ENCODE measurements at regions not wholly inside any gene's neighbourhood (a gene's known extent, or its start where the extent isn't known, plus 50 kb on each side); places are given as distances from the start of the nearest gene placed in this dataset.

DNA sequence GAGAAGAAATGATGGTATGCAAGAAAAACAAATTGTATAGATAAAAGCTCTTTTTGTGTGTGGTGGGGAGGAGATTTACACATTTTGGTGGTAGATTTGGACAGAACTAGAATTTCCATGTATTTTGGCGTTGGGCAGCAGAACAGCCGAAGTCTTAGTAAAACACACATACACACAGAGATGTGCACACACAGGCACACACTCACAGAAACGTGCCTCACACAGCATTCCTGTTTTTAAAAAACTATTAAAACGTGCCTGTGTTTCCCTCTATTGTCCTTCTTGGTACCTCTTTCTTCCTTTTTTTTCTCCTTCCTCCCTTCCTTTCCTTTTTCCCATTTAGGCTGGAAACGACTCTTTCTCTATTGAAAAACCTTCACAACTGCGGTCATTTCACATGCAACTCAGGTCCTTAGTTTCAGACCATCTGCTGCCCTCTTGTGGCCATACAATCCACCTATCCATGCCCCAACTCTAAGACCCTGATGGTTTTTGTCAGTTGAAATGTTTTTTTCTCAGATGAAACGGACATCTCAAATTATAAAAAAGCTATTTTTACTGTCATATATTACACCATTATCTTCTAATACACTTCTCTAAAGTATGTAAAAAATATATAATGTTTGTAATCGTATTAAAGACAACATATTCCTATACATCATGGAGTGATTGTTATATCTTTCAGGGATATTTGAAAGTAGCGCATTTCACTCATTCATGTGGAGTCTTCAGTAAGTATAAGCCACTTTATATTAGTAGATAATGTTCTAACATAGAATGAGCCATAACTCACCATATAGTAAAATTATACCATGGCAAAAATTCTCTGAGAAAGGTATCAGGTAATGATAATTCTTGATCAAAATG is 386.7 kb upstream of the NOVA1 start:
- TF ChIP-seq, protein P1, sequence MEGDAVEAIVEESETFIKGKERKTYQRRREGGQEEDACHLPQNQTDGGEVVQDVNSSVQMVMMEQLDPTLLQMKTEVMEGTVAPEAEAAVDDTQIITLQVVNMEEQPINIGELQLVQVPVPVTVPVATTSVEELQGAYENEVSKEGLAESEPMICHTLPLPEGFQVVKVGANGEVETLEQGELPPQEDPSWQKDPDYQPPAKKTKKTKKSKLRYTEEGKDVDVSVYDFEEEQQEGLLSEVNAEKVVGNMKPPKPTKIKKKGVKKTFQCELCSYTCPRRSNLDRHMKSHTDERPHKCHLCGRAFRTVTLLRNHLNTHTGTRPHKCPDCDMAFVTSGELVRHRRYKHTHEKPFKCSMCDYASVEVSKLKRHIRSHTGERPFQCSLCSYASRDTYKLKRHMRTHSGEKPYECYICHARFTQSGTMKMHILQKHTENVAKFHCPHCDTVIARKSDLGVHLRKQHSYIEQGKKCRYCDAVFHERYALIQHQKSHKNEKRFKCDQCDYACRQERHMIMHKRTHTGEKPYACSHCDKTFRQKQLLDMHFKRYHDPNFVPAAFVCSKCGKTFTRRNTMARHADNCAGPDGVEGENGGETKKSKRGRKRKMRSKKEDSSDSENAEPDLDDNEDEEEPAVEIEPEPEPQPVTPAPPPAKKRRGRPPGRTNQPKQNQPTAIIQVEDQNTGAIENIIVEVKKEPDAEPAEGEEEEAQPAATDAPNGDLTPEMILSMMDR (IDR thresholded peaks at IDR 0.05; ENCODE audit: extremely low read depth, insufficient read depth, missing control alignments) = peak; percentile 73
- DNase-seq (ENCODE audit: low spot score) = no peak
- in situ Hi-C loops (cut with MboI; ENCODE audit: low pct_unique_long_range_greater_than_20kb, low sequenced_read_pairs, unreplicated experiment) = no loop called here

DNA sequence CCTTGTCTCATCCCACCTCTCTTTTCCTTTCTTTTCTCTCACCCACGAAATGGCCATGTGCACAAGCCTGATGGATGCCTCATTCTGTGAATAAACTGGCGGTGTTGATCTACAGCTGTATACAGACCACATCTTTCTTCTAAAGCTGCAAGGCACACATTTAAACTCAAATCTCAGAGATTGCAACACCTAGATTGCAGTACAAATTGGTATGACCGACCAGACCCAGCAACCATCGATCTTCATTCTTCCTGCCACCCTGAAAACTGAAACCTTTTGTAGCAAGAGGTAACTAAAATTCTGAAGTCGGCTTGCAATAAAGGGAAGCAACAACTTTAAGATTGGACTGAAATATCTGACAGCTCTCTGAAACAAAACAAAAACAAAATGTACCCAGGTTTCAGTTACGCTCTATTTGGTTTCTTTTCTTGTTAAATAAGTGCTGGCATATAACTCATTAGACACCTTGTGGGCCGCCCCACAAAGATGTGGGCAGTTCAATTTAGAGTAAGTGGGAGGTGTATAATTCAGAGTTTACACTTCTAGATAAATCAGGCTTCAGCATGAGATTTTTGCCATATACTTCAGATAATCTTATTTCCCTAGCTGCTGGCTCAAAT is 390.0 kb upstream of the NOVA1 start:
- no peak for DNase-seq (ENCODE audit: low spot score)
- in situ Hi-C loops (cut with MboI; ENCODE audit: low pct_unique_long_range_greater_than_20kb, low sequenced_read_pairs, unreplicated experiment) = no loop called here
- TF ChIP-seq, protein P1 (IDR thresholded peaks at IDR 0.05; ENCODE audit: extremely low read depth, insufficient read depth, missing control alignments) = no peak

DNA sequence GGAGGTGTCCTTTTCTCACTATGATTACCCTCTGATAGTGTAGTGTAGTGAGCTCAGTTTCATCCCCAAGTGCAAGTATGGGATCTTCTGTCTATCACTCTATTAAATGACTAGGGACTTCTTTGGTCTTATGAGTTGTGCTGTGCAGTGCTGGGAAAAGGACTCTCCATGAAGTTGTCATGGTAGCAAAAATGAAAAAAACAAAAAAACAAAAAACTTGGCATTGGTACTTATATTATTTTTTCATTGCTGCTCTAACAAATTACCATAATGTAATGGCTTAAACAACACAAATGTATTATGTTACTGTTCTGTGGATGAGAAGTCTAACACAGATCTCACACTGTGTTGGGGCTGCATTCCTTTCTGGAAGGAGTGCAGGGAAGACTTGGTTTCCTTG is 393.1 kb upstream of the NOVA1 start:
- TF ChIP-seq, protein P1 (IDR thresholded peaks at IDR 0.05; ENCODE audit: extremely low read depth, insufficient read depth, missing control alignments) = no peak
- no peak for DNase-seq (ENCODE audit: low spot score)
- in situ Hi-C loops (cut with MboI; ENCODE audit: low pct_unique_long_range_greater_than_20kb, low sequenced_read_pairs, unreplicated experiment) = no loop called here

DNA sequence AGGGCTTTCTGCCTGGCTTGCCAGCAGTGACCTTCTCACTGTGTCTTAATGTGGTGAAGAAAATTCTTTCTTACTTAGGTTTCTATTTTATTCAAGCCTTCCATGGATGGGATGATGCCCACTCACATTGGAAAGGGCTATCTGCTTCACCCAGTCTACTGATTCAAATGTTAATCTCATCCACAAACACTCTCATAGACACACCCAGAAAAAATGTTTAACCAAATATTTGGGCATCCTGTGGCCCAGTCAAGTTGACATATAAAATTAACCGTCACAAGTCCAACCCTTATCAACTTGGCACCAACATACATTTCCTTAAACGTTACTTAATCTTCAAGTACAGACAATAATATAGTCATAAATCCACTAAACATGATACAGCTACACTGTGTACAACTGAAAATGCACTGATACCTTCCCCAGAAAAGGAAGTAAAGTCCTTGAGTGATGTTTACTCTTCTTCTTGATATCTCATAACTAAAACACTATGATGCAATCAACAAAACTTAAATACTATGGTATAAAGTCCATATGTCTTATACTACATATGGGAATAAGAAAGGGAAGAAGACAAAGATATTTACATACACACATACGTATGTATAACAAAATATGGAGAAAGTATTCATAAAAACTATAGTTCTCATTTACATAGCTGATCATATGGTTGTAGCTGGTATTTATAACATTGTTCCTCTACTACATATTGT is 394.7 kb upstream of the NOVA1 start:
- TF ChIP-seq, protein P1 (IDR thresholded peaks at IDR 0.05; ENCODE audit: extremely low read depth, insufficient read depth, missing control alignments) = no peak
- DNase-seq (ENCODE audit: low spot score) = no peak
- in situ Hi-C loops (cut with MboI; ENCODE audit: low pct_unique_long_range_greater_than_20kb, low sequenced_read_pairs, unreplicated experiment) = no loop called here

DNA sequence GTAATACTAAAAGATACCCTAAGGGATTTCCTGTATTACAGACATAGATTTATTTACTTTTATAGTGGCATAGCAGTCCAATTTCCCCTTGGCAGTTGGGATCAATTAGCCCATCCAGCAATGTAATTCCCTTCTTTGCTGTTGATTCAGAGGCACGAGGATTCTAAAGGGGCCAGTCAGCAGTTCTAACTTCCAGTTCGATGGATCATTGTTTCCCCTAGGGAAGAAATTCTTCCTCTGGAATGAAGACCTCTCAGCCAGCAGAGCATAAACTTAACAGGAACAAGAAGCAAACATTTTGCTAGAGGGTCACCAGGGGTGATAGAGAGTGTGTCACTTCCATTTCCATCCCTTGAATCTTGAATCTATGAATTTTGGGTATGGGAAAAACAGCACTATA is 395.7 kb upstream of the NOVA1 start:
- in situ Hi-C loops (cut with MboI; ENCODE audit: low pct_unique_long_range_greater_than_20kb, low sequenced_read_pairs, unreplicated experiment) = no loop called here
- no peak for DNase-seq (ENCODE audit: low spot score)
- TF ChIP-seq, protein P1 (IDR thresholded peaks at IDR 0.05; ENCODE audit: extremely low read depth, insufficient read depth, missing control alignments) = no peak

DNA sequence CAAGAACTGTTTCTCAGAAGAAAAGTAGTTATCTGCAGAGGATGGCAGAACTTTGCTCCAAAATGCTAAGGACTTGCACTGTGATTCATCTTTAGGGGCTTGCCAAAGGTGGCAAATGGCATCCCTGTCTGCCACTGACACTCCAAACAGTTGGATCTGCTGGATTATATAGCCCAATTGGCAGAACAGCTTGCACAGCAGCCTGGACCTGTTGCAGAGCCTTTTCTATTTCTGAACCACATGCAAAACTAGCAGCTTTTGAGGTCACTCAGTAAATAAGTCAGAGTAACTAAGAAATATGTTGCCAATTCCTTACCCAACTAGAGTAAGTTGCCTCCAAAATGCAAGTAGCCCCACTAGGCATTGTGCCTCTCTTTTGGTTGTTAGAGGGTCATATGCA is 397.5 kb upstream of the NOVA1 start:
- in situ Hi-C loops (cut with MboI; ENCODE audit: low pct_unique_long_range_greater_than_20kb, low sequenced_read_pairs, unreplicated experiment) = no loop called here
- no peak for DNase-seq (ENCODE audit: low spot score)
- TF ChIP-seq, protein P1 (IDR thresholded peaks at IDR 0.05; ENCODE audit: extremely low read depth, insufficient read depth, missing control alignments) = no peak
